KMS-11 (cell line): ENCODE measurements at regions not wholly inside any gene's neighbourhood (a gene's known extent, or its start where the extent isn't known, plus 50 kb on each side); places are given as distances from the start of the nearest gene placed in this dataset.
A peak's percentile ranks its signal among the peaks of the same experiment; 100 is the strongest.

Experiments
- H2AFZ ChIP-seq: fragments of 200-600 bp; sonication (generic); 2 replicates; pipeline ENCODE4 v1.6.1; 2016; ENCODE audit warnings: antibody characterized with exemption, mixed run types, low read depth
- H3K27ac ChIP-seq: fragments of 200-600 bp; sonication (generic); 2 replicates; pipeline ENCODE4 v1.6.1; 2016; ENCODE audit warnings: mild to moderate bottlenecking, mixed run types
- H3K27me3 ChIP-seq: fragments of 200-600 bp; sonication (generic); 2 replicates; pipeline ENCODE4 v1.6.1; 2017; ENCODE audit warnings: mild to moderate bottlenecking, low read depth, mixed run types, moderate library complexity; ENCODE audit not compliant: insufficient read depth
- H3K36me3 ChIP-seq: fragments of 200-600 bp; sonication (generic); 2 replicates; pipeline ENCODE4 v1.6.1; 2017; ENCODE audit warnings: mild to moderate bottlenecking, mixed run types; ENCODE audit not compliant: insufficient read depth
- H3K4me1 ChIP-seq: fragments of 200-600 bp; sonication (generic); 2 replicates; pipeline ENCODE4 v1.6.1; 2016; ENCODE audit warnings: mild to moderate bottlenecking, low read depth, mixed run types; ENCODE audit not compliant: poor library complexity, severe bottlenecking
- H3K4me2 ChIP-seq: fragments of 200-600 bp; sonication (generic); 2 replicates; pipeline ENCODE4 v1.7.0; 2016; ENCODE audit warnings: mild to moderate bottlenecking, mixed run types
- H3K4me3 ChIP-seq: fragments of 200-600 bp; sonication (generic); IDR thresholded peaks from 2 replicates; pipeline ENCODE4 v1.6.1; 2017; ENCODE audit warnings: low read depth, low read length, mixed read lengths; ENCODE audit not compliant: insufficient read depth
- H3K79me2 ChIP-seq: fragments of 200-600 bp; sonication (generic); 2 replicates; pipeline ENCODE4 v1.6.1; 2016; ENCODE audit warnings: low read depth, mixed run types; ENCODE audit not compliant: insufficient read depth
- H3K9ac ChIP-seq: fragments of 200-600 bp; sonication (generic); 2 replicates; pipeline ENCODE4 v1.6.1; 2016; ENCODE audit warnings: mild to moderate bottlenecking, mixed run types
- H4K20me1 ChIP-seq: fragments of 200-600 bp; sonication (generic); 2 replicates; pipeline ENCODE4 v1.6.1; 2016; ENCODE audit warnings: mild to moderate bottlenecking, mixed run types; ENCODE audit not compliant: insufficient read depth
- TF ChIP-seq, protein P1 (sequence below): fragments of 200-600 bp; sonication (generic); conservative IDR thresholded peaks from 2 replicates; pipeline ENCODE4 v1.6.1; 2017; ENCODE audit warnings: low read depth, mild to moderate bottlenecking, antibody characterized with exemption, low read length, moderate library complexity, mixed read lengths

DNA sequence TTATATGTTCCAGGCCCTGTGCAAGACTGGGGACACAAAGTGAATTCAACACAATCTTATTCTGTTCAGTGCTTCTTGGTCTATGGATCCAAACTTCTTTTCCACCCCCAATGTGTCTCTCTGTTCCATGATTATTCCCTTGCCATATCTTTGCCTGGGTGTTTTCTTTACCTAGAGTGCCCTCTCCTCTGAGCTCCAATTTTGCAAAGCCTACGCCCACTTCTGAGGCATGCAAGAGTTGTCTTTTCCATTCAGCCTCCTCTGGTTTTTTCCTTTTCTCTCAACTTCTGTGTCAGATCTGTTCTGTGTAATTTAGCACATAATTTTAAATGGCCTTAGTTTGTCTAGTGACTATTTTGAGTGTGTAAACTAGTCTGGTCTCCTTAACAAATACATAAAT lies 72.8 kb upstream of the PLCL2 start:
- no peaks in the 10 kb centered on the region for H3K27me3 ChIP-seq

DNA sequence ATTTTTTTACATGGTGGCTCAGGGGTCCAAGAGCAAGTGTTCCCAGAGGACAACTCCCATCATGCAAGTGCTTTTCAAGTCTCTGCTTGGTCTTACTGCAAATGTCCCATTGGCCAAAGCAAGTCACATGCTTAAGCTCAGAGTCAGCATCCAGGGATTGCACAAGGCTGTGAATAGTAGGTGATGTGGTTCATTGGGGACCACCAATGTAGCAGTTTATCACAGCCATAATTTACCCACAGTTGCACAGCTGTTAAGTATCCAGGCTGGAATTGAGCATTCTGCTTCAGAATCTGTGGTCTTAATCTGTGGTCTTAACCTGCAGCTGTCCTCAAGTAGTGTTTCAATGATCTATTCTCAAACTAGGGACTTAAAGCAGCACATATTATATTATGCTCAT lies 71.4 kb upstream of the PLCL2 start:
- H4K20me1 ChIP-seq, result no peaks in the 10 kb centered on the region
- H3K4me1 ChIP-seq, result peaks cover 53% of the 10 kb centered on the region
- H3K27me3 ChIP-seq, result no peaks in the 10 kb centered on the region
- H3K9ac ChIP-seq, result no peak overlapping the region
- H3K36me3 ChIP-seq, result no peaks in the 10 kb centered on the region
- TF ChIP-seq, protein P1, sequence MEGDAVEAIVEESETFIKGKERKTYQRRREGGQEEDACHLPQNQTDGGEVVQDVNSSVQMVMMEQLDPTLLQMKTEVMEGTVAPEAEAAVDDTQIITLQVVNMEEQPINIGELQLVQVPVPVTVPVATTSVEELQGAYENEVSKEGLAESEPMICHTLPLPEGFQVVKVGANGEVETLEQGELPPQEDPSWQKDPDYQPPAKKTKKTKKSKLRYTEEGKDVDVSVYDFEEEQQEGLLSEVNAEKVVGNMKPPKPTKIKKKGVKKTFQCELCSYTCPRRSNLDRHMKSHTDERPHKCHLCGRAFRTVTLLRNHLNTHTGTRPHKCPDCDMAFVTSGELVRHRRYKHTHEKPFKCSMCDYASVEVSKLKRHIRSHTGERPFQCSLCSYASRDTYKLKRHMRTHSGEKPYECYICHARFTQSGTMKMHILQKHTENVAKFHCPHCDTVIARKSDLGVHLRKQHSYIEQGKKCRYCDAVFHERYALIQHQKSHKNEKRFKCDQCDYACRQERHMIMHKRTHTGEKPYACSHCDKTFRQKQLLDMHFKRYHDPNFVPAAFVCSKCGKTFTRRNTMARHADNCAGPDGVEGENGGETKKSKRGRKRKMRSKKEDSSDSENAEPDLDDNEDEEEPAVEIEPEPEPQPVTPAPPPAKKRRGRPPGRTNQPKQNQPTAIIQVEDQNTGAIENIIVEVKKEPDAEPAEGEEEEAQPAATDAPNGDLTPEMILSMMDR, result no peak
- no peaks in the 10 kb centered on the region for H3K79me2 ChIP-seq
- H3K27ac ChIP-seq, result no peak overlapping the region
- no peak overlapping the region for H3K4me2 ChIP-seq
- no peak overlapping the region for H3K4me3 ChIP-seq
- no peak overlapping the region for H2AFZ ChIP-seq

More for the DNA sequence above, 72.8 kb upstream of the PLCL2 start:
- Histone ChIP-seq H3K4me3 (no peak overlapping the region), H3K79me2 (no peaks in the 10 kb centered on the region), H3K9ac (no peak overlapping the region), H3K4me2 (no peak overlapping the region), H3K4me1 (peaks cover 41% of the 10 kb centered on the region), H4K20me1 (no peaks in the 10 kb centered on the region), H3K27ac (no peak overlapping the region), H3K36me3 (no peaks in the 10 kb centered on the region), H2AFZ (no peak overlapping the region)
- TF ChIP-seq, protein P1, result no peak

DNA sequence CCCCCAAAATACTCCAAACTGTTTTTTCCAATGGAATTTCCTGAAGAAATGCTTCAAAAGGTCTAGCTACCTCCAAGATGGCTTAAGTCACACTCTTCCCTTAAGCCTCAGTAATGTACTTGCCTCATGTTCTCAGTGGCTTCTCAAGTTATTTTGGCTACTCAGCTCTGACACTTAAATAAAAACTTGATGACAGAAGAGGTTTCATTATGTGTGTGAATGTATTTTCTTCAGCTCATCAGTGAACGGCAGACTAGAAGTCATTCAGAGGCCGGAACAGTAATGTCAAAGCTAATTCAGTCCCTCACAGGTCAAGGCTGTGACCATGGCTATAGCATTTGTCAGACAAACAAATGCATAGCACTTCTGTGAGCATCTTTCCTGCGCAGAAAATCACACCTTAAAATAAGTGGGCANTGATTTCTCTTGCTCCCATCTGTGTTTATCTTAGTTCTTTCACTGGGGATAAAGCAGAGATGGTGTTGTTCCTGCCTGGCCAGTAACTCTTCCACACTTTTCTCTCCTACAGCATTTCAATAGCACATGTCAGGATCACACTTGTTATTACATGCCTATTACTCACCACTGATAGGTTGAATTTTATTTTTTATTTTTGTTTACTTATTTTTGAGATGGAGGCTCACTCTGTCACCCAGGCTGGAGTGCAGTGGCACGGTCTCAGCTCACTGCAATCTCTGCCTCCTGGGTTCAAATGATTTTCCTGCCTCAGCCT lies 68.5 kb upstream of the PLCL2 start:
- Histone ChIP-seq H3K4me2 (peak overlapping the region; percentile 57), H3K4me1 (peaks cover 58% of the 10 kb centered on the region), H3K27me3 (no peaks in the 10 kb centered on the region), H4K20me1 (no peaks in the 10 kb centered on the region), H2AFZ (peak overlapping the region; percentile 60; the same call in 1 of the 2 replicates), H3K27ac (peak overlapping the region; percentile 86), H3K36me3 (no peaks in the 10 kb centered on the region), H3K79me2 (no peaks in the 10 kb centered on the region), H3K4me3 (no peak overlapping the region), H3K9ac (peak overlapping the region; percentile 42; the same call in 1 of the 2 replicates)
- TF ChIP-seq, protein P1, result no peak

DNA sequence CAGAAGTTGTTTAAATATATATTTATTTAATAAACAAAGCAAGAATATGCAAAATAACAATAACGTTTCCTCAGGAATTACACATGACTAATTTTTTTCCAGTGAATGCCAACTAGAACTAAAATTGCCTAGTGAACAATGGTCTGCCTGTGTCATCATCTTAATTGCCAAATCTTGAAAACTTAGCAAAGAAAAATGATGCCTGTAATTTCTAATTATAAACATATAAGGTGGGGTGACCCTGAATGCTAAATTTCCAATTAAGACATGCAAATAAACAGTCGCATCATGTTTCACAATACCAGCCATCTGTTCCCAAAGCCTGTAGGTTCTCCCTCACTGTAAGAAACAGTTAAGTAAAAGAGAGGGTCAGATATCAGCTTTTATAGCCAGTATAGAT lies 67.6 kb upstream of the PLCL2 start:
- H4K20me1 ChIP-seq, result no peaks in the 10 kb centered on the region
- H3K27ac ChIP-seq, result peak overlapping the region; percentile 86; the same call in 1 of the 2 replicates
- H3K27me3 ChIP-seq, result no peaks in the 10 kb centered on the region
- H2AFZ ChIP-seq, result no peak overlapping the region
- no peak overlapping the region for H3K4me3 ChIP-seq
- H3K79me2 ChIP-seq, result no peaks in the 10 kb centered on the region
- no peaks in the 10 kb centered on the region for H3K36me3 ChIP-seq
- H3K4me2 ChIP-seq, result peak overlapping the region; percentile 57; the same call in 1 of the 2 replicates
- TF ChIP-seq, protein P1, result no peak
- H3K9ac ChIP-seq, result no peak overlapping the region
- H3K4me1 ChIP-seq, result peaks cover 58% of the 10 kb centered on the region
